ENCODE measurements at regions not wholly inside any gene's neighbourhood (a gene's known extent, or its start where the extent isn't known, plus 50 kb on each side); places are given as distances from the start of the nearest gene placed in this dataset.

DNA sequence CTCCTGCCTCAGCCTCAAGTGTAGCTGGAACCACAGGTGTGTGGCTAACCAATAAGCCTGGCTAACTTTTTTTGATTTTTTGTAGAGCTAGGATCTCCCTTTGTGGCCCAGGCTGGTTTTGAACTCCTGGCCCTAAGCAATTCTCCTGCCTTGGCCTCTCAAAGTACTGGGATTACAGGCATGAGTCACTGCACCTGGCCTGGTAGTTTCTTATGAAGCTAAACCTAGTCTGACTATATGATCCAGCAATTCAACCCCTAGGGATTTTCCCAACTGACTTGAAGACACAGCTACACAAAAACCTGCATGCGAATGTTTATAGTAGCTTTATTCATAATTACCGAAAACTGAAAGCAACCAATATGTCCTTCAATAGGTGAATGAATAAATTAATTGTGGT lies 176.2 kb upstream of the IRX3 start:
- Histone ChIP-seq H3K4me2 (ENCODE audit: low read length) (no peak overlapping the region), H3K36me3 (ENCODE audit: insufficient read depth, low read length) (no peaks in the 10 kb centered on the region), H3F3A (ENCODE audit: insufficient read depth, low read length, poor library complexity, severe bottlenecking) (no peaks in the 10 kb centered on the region), H3K9me3 (ENCODE audit: low read length) (no peaks in the 10 kb centered on the region), H2AFZ (ENCODE audit: low read depth, low read length) (no peak overlapping the region), H3K27me3 (ENCODE audit: insufficient read depth, low read depth, low read length) (peaks cover 8% of the 10 kb centered on the region), H3K79me2 (replicated peaks; ENCODE audit: insufficient read depth, low read length) (no peaks in the 10 kb centered on the region), H3K9me2 (ENCODE audit: insufficient read depth, low read length) (no peaks in the 10 kb centered on the region), H3K27ac (ENCODE audit: low read length) (no peak overlapping the region), H4K20me1 (ENCODE audit: insufficient read depth) (no peaks in the 10 kb centered on the region), H3K9ac (ENCODE audit: low read length) (no peak overlapping the region), H3K4me3 (ENCODE audit: low read length) (no peak overlapping the region)
- no peak for TF ChIP-seq EP300 (conservative IDR thresholded peaks at IDR 0.05; ENCODE audit: poor library complexity, severe bottlenecking)
- TF ChIP-seq, protein P1, sequence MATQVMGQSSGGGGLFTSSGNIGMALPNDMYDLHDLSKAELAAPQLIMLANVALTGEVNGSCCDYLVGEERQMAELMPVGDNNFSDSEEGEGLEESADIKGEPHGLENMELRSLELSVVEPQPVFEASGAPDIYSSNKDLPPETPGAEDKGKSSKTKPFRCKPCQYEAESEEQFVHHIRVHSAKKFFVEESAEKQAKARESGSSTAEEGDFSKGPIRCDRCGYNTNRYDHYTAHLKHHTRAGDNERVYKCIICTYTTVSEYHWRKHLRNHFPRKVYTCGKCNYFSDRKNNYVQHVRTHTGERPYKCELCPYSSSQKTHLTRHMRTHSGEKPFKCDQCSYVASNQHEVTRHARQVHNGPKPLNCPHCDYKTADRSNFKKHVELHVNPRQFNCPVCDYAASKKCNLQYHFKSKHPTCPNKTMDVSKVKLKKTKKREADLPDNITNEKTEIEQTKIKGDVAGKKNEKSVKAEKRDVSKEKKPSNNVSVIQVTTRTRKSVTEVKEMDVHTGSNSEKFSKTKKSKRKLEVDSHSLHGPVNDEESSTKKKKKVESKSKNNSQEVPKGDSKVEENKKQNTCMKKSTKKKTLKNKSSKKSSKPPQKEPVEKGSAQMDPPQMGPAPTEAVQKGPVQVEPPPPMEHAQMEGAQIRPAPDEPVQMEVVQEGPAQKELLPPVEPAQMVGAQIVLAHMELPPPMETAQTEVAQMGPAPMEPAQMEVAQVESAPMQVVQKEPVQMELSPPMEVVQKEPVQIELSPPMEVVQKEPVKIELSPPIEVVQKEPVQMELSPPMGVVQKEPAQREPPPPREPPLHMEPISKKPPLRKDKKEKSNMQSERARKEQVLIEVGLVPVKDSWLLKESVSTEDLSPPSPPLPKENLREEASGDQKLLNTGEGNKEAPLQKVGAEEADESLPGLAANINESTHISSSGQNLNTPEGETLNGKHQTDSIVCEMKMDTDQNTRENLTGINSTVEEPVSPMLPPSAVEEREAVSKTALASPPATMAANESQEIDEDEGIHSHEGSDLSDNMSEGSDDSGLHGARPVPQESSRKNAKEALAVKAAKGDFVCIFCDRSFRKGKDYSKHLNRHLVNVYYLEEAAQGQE (IDR thresholded peaks at IDR 0.05; ENCODE audit: borderline replicate concordance), result no peak
- TF ChIP-seq TAF1 (IDR thresholded peaks at IDR 0.05; ENCODE audit: low read depth), result no peak
- no peak for TF ChIP-seq POLR2AphosphoS5 (IDR thresholded peaks at IDR 0.05)
- TF ChIP-seq SMC3 (conservative IDR thresholded peaks at IDR 0.05; ENCODE audit: poor library complexity), result no peak
- no peak for TF ChIP-seq EZH2 (IDR thresholded peaks at IDR 0.05; ENCODE audit: borderline replicate concordance, insufficient read depth, low read length, poor library complexity, severe bottlenecking)
- no peak for TF ChIP-seq RAD21 (conservative IDR thresholded peaks at IDR 0.05)
- TF ChIP-seq MXI1 (conservative IDR thresholded peaks at IDR 0.05; ENCODE audit: poor library complexity, severe bottlenecking), result no peak
- TF ChIP-seq, protein P2, sequence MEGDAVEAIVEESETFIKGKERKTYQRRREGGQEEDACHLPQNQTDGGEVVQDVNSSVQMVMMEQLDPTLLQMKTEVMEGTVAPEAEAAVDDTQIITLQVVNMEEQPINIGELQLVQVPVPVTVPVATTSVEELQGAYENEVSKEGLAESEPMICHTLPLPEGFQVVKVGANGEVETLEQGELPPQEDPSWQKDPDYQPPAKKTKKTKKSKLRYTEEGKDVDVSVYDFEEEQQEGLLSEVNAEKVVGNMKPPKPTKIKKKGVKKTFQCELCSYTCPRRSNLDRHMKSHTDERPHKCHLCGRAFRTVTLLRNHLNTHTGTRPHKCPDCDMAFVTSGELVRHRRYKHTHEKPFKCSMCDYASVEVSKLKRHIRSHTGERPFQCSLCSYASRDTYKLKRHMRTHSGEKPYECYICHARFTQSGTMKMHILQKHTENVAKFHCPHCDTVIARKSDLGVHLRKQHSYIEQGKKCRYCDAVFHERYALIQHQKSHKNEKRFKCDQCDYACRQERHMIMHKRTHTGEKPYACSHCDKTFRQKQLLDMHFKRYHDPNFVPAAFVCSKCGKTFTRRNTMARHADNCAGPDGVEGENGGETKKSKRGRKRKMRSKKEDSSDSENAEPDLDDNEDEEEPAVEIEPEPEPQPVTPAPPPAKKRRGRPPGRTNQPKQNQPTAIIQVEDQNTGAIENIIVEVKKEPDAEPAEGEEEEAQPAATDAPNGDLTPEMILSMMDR (IDR thresholded peaks at IDR 0.05; ENCODE audit: poor library complexity, severe bottlenecking), result no peak

GRCh38 chr16:54462151-54462651 lies 175.6 kb upstream of the IRX3 start:
- Histone ChIP-seq H3F3A (ENCODE audit: insufficient read depth, low read length, poor library complexity, severe bottlenecking) (no peaks in the 10 kb centered on the region), H3K27me3 (ENCODE audit: insufficient read depth, low read depth, low read length) (peaks cover 12% of the 10 kb centered on the region), H3K4me2 (ENCODE audit: low read length) (no peak overlapping the region), H3K4me3 (ENCODE audit: low read length) (no peak overlapping the region), H3K9ac (ENCODE audit: low read length) (no peak overlapping the region), H3K9me2 (ENCODE audit: insufficient read depth, low read length) (no peaks in the 10 kb centered on the region), H4K20me1 (ENCODE audit: insufficient read depth) (no peaks in the 10 kb centered on the region), H3K27ac (ENCODE audit: low read length) (no peak overlapping the region), H3K79me2 (replicated peaks; ENCODE audit: insufficient read depth, low read length) (no peaks in the 10 kb centered on the region), H3K36me3 (ENCODE audit: insufficient read depth, low read length) (no peaks in the 10 kb centered on the region), H2AFZ (ENCODE audit: low read depth, low read length) (no peak overlapping the region), H3K9me3 (ENCODE audit: low read length) (no peaks in the 10 kb centered on the region)
- TF ChIP-seq EP300 (conservative IDR thresholded peaks at IDR 0.05; ENCODE audit: poor library complexity, severe bottlenecking) (no peak), POLR2AphosphoS5 (IDR thresholded peaks at IDR 0.05) (no peak), TAF1 (IDR thresholded peaks at IDR 0.05; ENCODE audit: low read depth) (no peak), MXI1 (conservative IDR thresholded peaks at IDR 0.05; ENCODE audit: poor library complexity, severe bottlenecking) (no peak), SMC3 (conservative IDR thresholded peaks at IDR 0.05; ENCODE audit: poor library complexity) (no peak), RAD21 (conservative IDR thresholded peaks at IDR 0.05) (no peak), EZH2 (IDR thresholded peaks at IDR 0.05; ENCODE audit: borderline replicate concordance, insufficient read depth, low read length, poor library complexity, severe bottlenecking) (no peak)
- TF ChIP-seq, protein P1 (IDR thresholded peaks at IDR 0.05; ENCODE audit: borderline replicate concordance), result no peak
- TF ChIP-seq, protein P2 (IDR thresholded peaks at IDR 0.05; ENCODE audit: poor library complexity, severe bottlenecking), result no peak
